ENCODE measurements at regions not wholly inside any gene's neighbourhood (a gene's known extent, or its start where the extent isn't known, plus 50 kb on each side); places are given as distances from the start of the nearest gene placed in this dataset.

DNA sequence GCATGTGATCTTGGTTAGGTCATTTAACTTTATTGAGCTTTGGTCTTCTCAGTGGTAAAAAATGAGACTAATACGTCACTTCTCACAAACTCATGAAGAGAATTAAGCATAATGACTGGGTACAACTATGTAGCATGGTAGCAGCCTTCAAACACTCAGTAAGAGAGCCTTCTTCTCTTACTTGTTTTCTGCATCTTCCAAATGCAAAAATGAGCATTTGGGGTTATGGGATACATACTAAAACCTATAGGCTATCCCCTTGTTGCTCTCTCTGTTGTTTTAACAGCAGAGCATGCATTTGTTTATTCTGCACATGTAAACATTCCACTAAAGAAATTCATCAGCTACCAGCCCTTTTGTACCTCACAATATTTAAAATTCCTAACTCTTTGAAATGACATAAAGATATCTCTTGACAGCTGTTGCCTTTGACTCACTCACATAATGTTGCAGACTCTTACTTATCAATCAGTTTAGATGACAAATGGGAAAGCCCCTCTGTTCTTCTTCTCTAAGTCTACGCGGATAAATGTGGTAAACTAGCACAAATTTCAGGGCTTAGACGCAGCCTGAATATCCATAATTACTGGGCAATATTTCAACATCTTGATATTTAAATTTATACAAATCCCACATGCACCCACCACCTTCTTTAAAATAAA lies 327.3 kb upstream of the SATB1 start:
- intact Hi-C loops (cut with DNase I) = no loop called here
- no peak for DNase-seq (ENCODE audit: low spot score)

DNA sequence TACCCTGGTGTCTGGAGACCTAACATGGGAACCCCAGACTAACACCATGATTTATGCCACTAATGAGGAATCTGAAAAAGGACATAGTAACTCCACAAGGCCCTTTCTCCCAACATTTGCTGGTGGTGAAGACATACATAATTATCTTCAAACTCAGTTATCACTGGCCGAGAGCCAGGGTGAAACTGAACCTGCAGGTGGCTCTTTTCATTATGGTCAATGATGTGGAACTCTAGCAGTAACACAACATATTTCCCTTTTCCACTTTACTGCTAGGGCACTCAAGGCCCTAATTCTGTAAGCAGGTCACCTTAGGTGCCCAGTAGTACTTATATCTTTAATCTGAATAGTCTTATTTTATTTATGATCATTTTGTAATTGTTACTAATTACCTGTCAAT lies 326.4 kb upstream of the SATB1 start:
- intact Hi-C loops (cut with DNase I) = no loop called here
- no peak for DNase-seq (ENCODE audit: low spot score)

DNA sequence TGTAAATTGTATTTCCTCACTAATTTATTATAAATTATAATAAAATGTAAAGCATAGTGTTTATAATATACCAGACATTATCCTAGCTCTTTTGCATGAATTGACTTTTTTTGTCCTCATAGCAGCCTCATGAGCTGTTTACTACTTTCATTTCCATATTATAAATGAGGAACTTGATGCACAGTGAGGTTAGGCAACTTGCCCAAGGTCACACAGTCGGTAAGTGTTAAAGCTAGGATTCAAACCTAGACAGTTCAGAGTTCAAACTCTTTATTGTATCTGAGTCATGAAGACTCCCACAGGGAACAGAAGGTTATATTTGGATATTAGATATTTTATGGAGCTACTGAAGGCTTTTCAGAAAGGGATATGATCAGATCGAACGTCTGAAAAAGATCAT lies 322.2 kb upstream of the SATB1 start:
- intact Hi-C loops (cut with DNase I) = no loop called here
- DNase-seq (ENCODE audit: low spot score) = no peak

GRCh38 chr3:18745472-18745871 lies 320.3 kb upstream of the SATB1 start:
- intact Hi-C loops (cut with DNase I) = no loop called here
- DNase-seq (ENCODE audit: low spot score) = no peak

GRCh38 chr3:18744472-18744871 lies 319.3 kb upstream of the SATB1 start:
- DNase-seq (ENCODE audit: low spot score) = no peak

GRCh38 chr3:18743761-18744160 lies 318.6 kb upstream of the SATB1 start:
- intact Hi-C loops (cut with DNase I) = no loop called here
- DNase-seq (ENCODE audit: low spot score) = no peak

More at GRCh38 chr3:18744472-18744871, 319.3 kb upstream of the SATB1 start:
- intact Hi-C loops (cut with DNase I) = no loop called here

DNA sequence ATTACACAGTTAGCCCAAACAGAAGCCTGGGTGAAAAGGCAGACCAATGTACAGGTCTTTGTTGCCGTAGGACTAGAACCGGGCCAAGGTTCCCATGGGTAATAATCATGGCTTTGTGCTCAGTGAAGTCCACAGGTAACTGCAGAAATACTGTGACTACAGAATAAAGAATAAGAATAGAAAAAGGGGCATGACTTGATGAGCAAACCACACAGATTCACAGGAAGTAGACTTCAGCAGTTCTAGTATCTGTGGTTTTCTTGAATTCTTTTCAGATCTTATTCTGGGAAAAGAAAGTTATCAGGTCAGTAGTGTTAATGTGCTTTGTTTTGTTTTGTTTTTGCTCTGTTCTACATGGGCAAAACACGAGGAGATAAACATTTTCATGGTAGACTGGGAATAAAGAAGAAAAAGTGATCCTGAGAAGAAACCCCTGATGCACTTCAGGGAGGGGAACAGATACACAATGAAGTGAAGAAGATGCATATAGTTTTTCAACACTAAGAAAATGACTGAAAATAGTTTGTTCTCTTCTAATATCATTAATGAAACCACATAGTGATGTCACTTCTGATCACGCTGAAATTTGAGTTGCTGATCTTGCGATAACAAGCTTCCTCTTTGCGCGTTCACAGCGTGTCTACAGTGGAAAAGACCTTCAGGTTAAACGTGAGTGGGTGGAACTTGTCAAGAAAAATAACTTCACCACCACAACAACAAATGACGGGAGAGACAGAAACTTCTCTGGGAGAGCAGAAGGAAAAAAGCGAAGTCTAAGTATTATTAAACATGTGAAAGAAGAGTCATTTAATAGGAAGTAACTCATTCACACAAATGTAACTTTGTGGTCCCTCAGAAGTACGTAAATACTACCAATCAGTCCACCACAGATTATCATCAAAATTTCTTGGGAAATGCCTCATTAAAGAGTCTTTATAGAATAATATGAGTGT lies 315.8 kb upstream of the SATB1 start:
- no peak for DNase-seq (ENCODE audit: low spot score)
- intact Hi-C loops (cut with DNase I) = no loop called here

DNA sequence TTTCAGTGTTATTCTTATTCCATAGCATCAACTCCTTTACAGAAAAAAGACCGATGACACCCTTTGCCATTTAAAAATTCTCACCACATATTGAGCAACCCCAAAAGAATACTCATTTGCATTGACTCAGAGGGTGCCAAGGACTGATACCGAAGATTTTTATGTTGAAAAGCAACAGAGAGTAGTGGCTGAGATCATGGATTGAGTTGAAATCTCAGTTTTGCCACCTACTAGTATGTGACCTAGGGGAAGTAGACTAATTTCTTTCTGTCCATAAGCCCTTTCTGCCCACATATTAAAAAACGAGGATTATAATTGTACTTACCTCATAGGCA lies 313.9 kb upstream of the SATB1 start:
- intact Hi-C loops (cut with DNase I) = no loop called here
- no peak for DNase-seq (ENCODE audit: low spot score)

DNA sequence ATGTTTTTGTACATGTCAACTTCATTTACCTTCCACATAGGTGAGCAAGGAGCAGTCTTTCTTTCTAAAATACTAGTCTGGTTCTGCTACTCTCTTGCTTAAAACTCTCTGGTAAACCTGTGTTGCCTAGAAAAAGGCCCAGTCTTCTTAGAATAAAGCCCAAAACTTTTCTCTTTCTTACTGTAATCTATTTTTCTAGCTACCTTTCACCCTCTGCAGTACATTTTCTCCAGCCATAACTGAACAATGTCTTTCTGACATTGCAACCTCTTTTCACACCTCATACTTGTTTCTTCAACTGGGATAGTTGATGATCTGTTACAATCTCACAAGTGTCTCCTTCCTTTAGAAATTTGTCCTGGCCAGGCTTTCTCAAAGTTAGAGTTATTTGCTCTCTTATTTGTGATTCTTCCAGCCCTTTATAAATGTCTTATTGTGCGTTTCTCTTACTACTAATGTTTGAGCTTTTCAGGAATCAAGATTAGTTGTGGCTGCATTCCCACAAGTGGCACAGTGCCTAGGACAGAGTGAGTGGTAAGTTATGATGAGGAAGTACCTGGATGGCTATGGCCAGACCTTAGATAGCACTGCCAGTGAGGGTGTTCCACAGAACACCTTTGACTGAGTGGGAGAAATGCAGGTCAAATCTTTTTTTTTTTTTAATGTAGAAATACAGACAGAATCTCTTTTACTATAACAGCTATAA lies 313.4 kb upstream of the SATB1 start:
- intact Hi-C loops (cut with DNase I) = no loop called here
- no peak for DNase-seq (ENCODE audit: low spot score)

- intact Hi-C loops (cut with DNase I) = no loop called here
- no peak for DNase-seq (ENCODE audit: low spot score)
These were observed 309.9 kb upstream of the SATB1 start for GRCh38 chr3:18735005-18735404.

DNA sequence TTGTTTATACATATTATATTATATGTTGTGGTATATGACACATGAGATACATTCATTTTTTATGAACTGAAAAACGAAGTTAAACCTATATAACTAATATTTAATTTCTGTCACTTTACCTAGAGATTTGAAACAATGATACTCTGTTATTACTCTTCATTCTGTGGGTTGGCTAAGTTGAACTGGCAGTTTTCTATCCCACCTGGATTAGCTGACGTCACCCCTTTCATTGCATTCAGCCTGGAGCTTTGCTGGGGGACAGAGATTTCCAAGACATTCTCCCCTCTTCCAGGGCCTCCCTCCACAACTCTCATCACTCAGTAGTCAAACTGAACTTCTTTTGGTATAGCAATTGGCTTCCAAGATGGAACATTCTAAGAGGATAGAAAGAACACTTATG lies 309.2 kb upstream of the SATB1 start:
- no peak for DNase-seq (ENCODE audit: low spot score)
- intact Hi-C loops (cut with DNase I) = no loop called here

GRCh38 chr3:18732474-18732873 lies 307.3 kb upstream of the SATB1 start:
- no peak for DNase-seq (ENCODE audit: low spot score)
- intact Hi-C loops (cut with DNase I) = no loop called here

DNA sequence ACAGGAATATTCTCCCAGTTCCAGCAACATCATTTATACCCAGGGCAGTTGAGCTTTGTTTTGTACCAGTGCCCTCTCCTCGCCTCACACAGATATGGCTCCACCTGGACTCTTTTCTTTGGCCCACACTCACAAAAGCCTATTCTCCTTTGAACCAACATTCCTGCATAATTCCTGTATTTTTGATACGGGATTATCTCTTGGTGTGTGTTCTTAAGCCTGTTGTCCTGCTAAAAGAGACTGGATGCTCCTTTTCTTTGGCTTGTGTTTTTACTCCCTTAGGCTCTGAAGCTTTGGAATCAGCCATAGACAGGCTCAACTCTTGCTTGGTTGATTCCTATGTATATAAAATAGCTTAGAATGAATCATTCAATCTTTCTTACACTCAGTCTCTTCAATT lies 305.4 kb upstream of the SATB1 start:
- intact Hi-C loops (cut with DNase I) = no loop called here

GRCh38 chr3:18729671-18730070 lies 304.5 kb upstream of the SATB1 start:
- no peak for DNase-seq (ENCODE audit: low spot score)
- intact Hi-C loops (cut with DNase I) = no loop called here

More for the DNA sequence above, 305.4 kb upstream of the SATB1 start:
- no peak for DNase-seq (ENCODE audit: low spot score)

DNA sequence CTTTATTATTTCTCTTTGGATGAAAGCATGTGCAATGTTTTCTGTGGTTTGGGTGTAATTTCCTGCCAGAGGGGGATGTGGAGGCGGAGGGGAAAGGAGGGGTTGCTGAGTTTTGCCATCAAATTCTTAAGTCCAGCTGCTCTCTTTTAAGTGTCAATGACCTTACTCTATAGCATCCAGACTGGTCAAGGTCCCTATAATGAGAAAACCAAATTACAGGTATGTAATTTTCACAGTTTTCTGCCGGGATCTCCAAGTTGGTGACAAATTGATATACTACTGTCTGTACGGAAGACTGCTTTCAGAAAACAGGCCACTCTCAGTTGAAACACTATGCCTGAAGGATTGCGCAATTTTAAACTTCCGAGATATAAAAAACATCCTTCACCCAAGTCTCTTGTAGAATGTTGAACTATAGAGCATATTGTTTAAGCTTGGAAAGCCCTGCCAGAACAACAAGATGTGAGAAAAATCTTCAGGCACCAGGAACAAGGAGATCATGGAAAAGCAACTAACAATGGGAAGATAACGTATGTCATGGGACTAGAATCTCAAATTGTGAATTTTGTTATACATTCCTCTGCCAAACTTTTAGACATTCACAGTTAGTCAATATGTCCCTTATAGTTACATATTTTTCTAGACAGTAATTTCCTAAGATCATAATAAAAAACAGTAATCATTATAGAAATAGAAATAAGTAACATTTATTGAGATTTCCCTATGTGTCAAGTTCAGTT lies 300.7 kb upstream of the SATB1 start:
- intact Hi-C loops (cut with DNase I) = no loop called here
- no peak for DNase-seq (ENCODE audit: low spot score)

DNA sequence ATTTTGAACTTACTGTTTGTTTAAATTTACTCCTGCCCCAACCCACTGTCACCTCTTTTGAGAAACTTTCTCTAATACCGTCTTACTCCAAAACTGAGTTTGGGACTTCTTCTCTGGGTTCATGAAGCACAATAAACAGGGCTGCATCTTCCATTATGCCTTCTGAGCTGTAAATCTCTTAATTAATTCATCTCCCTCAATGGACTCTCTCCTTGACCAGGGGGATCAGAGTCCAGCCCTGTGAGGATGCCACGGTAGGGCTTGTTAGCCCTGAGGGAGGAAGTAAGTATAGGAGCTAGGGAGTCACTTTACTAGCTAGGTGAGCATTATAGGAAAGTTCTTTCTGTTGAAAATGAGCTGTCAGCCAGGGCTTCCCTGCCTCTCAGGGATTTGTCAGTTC lies 299.3 kb upstream of the SATB1 start:
- no peak for DNase-seq (ENCODE audit: low spot score)
- intact Hi-C loops (cut with DNase I) = no loop called here

DNA sequence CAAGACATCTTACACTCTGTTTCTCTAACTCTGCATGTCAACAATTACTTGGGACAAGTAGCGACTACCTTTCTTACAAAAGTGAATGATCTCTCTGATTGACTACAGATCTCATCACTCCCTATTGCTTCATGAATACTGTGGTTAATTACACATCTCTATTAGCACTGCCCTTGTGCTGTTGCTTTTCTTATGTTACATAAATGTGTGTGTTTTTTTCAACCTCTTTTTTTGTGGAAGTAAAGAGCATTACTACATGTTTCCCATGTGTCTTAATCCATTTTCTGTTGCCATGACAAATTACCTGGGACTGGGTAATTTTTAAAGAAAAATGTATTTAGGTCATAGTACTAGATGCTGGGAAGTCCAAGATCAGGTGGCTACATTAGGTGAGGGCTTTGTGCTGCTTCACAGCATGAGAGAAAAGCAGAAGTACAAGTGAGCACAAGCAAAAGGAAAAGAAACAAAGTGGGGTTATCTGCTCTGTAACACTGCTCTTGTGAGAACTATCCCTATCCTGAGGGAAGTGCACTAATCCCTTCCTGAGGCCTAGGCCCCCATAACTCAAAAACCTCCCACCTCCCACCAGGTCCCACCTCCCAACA lies 298.2 kb upstream of the SATB1 start:
- intact Hi-C loops (cut with DNase I) = no loop called here
- DNase-seq (ENCODE audit: low spot score) = no peak

- intact Hi-C loops (cut with DNase I) = no loop called here
- no peak for DNase-seq (ENCODE audit: low spot score)
These were observed 295.4 kb upstream of the SATB1 start for GRCh38 chr3:18720543-18720942.

GRCh38 chr3:18717598-18717997 lies 292.5 kb upstream of the SATB1 start:
- intact Hi-C loops (cut with DNase I) = no loop called here
- DNase-seq (ENCODE audit: low spot score) = no peak

DNA sequence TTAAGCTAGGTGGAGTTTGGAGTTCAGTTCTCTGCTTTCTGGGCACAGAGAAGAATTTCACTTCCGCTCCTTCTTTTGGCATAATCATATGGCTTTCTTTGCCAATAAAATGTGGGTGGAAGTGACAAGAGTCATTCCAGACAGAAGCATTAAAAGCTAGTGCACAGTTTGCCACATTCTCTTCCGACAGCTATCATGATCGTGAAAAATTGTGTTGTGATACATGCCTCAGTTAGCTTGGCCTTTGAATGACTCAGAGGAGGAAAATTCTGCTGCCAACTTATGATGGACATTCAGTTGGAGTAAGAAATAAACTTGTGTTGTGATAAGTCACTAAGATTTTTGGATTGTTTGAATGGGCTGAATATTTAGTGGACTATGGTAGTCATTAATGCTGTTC lies 291.7 kb upstream of the SATB1 start:
- intact Hi-C loops (cut with DNase I) = no loop called here
- no peak for DNase-seq (ENCODE audit: low spot score)
